Activated CD8-positive, alpha-beta T cell treated with anti-CD3 and anti-CD28 coated beads for 36 hours (primary cell): ENCODE measurements at regions not wholly inside any gene's neighbourhood (a gene's known extent, or its start where the extent isn't known, plus 50 kb on each side); places are given as distances from the start of the nearest gene placed in this dataset.
"Not testable (repeated sequence)": the region's sequence is repeated elsewhere in the genome, so short reads cannot be mapped to it uniquely, and the experiment has no call there.

Source experiments
- ATAC-seq: fragments of 200-7000 bp; cut with Tn5 transposase; one replicate; pipeline ENCODE4 v1.10.0; 2021; ENCODE audit warnings: mild to moderate bottlenecking, moderate library complexity
- CTCF ChIA-PET: fragments of 350-600 bp; sonication (Branson Sonifier 250); formaldehyde crosslinking; loops from one replicate; lab custom pipeline; 2021; ENCODE audit warnings: antibody characterized with exemption; lab: Charles Lee
- POLR2A ChIA-PET: fragments of 350-600 bp; sonication (Branson Sonifier 250); formaldehyde crosslinking; loops from one replicate; lab custom pipeline; 2021; ENCODE audit warnings: antibody characterized with exemption; lab: Charles Lee
- DNase-seq: peaks from one replicate; pipeline ENCODE4 v3.0.0-alpha.2; 2020
- H3K27ac Mint-ChIP-seq: one replicate; pipeline ENCODE4 v1.8.0; 2021; ENCODE audit warnings: mild to moderate bottlenecking, mixed read lengths
- H3K27me3 Mint-ChIP-seq: one replicate; pipeline ENCODE4 v1.8.0; 2021; ENCODE audit warnings: mixed read lengths
- H3K36me3 Mint-ChIP-seq: one replicate; pipeline ENCODE4 v1.8.0; 2021; ENCODE audit warnings: low read depth, mixed read lengths
- H3K4me1 Mint-ChIP-seq: one replicate; pipeline ENCODE4 v1.8.0; 2021; ENCODE audit warnings: low read depth, mixed read lengths
- H3K4me3 Mint-ChIP-seq: one replicate; pipeline ENCODE4 v1.8.0; 2021; ENCODE audit warnings: mild to moderate bottlenecking, moderate library complexity, mixed read lengths
- H3K9me3 Mint-ChIP-seq: one replicate; pipeline ENCODE4 v1.8.0; 2021; ENCODE audit warnings: mixed read lengths
- intact Hi-C: fragments of 100-400 bp; cut with micrococcal nuclease; formaldehyde crosslinking; loops from one replicate; pipeline ENCODE4 v1.10.0; 2022
- TF ChIP-seq, protein P1 (sequence below): fragments of 200-600 bp; IDR thresholded peaks from one replicate; pipeline ENCODE4 v1.8.0; 2022; ENCODE audit warnings: antibody characterized with exemption, mild to moderate bottlenecking

GRCh38 chr13:38452656-38453055, 103.0 kb downstream of the UFM1 start:
- no peaks in the 10 kb centered on the region for H3K9me3 Mint-ChIP-seq
- intact Hi-C loops, result no loop called here
- no peak overlapping the region for H3K4me3 Mint-ChIP-seq
- no peaks in the 10 kb centered on the region for H3K4me1 Mint-ChIP-seq
- DNase-seq, result no peak
- TF ChIP-seq, protein P1, sequence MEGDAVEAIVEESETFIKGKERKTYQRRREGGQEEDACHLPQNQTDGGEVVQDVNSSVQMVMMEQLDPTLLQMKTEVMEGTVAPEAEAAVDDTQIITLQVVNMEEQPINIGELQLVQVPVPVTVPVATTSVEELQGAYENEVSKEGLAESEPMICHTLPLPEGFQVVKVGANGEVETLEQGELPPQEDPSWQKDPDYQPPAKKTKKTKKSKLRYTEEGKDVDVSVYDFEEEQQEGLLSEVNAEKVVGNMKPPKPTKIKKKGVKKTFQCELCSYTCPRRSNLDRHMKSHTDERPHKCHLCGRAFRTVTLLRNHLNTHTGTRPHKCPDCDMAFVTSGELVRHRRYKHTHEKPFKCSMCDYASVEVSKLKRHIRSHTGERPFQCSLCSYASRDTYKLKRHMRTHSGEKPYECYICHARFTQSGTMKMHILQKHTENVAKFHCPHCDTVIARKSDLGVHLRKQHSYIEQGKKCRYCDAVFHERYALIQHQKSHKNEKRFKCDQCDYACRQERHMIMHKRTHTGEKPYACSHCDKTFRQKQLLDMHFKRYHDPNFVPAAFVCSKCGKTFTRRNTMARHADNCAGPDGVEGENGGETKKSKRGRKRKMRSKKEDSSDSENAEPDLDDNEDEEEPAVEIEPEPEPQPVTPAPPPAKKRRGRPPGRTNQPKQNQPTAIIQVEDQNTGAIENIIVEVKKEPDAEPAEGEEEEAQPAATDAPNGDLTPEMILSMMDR, result no peak
- POLR2A ChIA-PET, result no interaction called here
- H3K36me3 Mint-ChIP-seq, result no peaks in the 10 kb centered on the region
- CTCF ChIA-PET, result no interaction called here
- H3K27me3 Mint-ChIP-seq, result no peaks in the 10 kb centered on the region
- no peak for ATAC-seq
- H3K27ac Mint-ChIP-seq, result no peak overlapping the region

GRCh38 chr13:38462605-38463004, 113.0 kb downstream of the UFM1 start:
- DNase-seq (no peak), ATAC-seq (no peak)
- Mint-ChIP-seq H3K4me3 (no peak overlapping the region), H3K4me1 (no peaks in the 10 kb centered on the region), H3K9me3 (peaks cover 6% of the 10 kb centered on the region), H3K36me3 (no peaks in the 10 kb centered on the region), H3K27ac (no peak overlapping the region), H3K27me3 (no peaks in the 10 kb centered on the region)
- intact Hi-C loops, result no loop called here
- CTCF ChIA-PET, result no interaction called here
- TF ChIP-seq, protein P1, result no peak
- POLR2A ChIA-PET, result no interaction called here

DNA sequence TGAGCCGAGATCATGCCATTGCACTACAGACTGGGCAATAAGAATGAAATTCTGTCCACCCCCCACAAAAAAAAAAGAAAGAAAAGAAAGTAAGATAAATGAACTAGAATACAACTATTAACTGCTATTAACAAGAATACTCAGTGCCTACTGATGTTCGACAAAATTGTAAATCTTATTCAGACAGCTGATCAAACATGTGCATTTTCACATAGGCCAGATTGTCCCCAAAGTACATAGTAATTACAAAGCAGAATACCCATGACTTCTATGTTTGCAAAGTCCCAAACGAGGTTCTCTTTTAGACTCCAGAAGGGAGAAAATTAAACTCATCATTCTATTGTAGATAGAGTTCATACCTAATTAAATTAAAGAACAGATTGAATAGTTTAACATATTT, 113.4 kb downstream of the UFM1 start:
- POLR2A ChIA-PET, result no interaction called here
- Mint-ChIP-seq H3K4me1 (no peaks in the 10 kb centered on the region), H3K36me3 (no peaks in the 10 kb centered on the region), H3K9me3 (peaks cover 6% of the 10 kb centered on the region), H3K27me3 (no peaks in the 10 kb centered on the region), H3K27ac (no peak overlapping the region), H3K4me3 (no peak overlapping the region)
- ATAC-seq, result no peak
- TF ChIP-seq, protein P1, result no peak
- no peak for DNase-seq
- CTCF ChIA-PET, result no interaction called here
- intact Hi-C loops, result no loop called here

DNA sequence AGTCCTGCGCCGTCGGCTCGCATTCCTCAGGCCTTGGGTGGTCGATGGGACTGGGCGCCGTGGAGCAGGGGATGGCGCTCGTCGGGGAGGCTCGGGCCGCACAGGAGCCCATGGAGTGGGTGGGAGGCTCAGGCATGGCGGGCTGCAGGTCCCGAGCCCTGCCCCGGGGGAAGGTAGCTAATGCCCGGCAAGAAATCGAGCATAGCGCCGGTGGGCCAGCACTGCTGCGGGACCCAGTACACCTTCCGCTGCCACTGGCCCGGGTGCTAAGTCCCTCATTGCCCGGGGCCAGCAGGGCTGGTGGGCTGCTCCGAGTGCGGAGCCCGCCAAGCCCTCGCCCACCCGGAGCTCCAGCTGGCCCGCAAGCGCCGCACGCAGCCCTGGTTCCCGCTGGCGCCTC, 122.8 kb downstream of the UFM1 start:
- H3K4me3 Mint-ChIP-seq, H3K4me1 Mint-ChIP-seq, H3K27me3 Mint-ChIP-seq, H3K36me3 Mint-ChIP-seq, CTCF ChIA-PET, intact Hi-C loops, H3K9me3 Mint-ChIP-seq, H3K27ac Mint-ChIP-seq, DNase-seq, ATAC-seq, POLR2A ChIA-PET: not testable (repeated sequence)

GRCh38 chr13:38473305-38473704, 123.7 kb downstream of the UFM1 start:
- Mint-ChIP-seq H3K36me3 (no peaks in the 10 kb centered on the region), H3K9me3 (no peaks in the 10 kb centered on the region), H3K27ac (no peak overlapping the region), H3K4me3 (no peak overlapping the region), H3K4me1 (no peaks in the 10 kb centered on the region), H3K27me3 (no peaks in the 10 kb centered on the region)
- ATAC-seq, result no peak
- DNase-seq, result no peak
- TF ChIP-seq, protein P1, result no peak
- intact Hi-C loops, result no loop called here
- ChIA-PET CTCF (no interaction called here), POLR2A (no interaction called here)

GRCh38 chr13:38477676-38478075, 128.0 kb downstream of the UFM1 start:
- DNase-seq (no peak), ATAC-seq (no peak)
- TF ChIP-seq, protein P1, result no peak
- Mint-ChIP-seq H3K4me3 (no peak overlapping the region), H3K27me3 (no peaks in the 10 kb centered on the region), H3K4me1 (no peaks in the 10 kb centered on the region), H3K27ac (no peak overlapping the region), H3K9me3 (no peaks in the 10 kb centered on the region), H3K36me3 (no peaks in the 10 kb centered on the region)
- intact Hi-C loops, result no loop called here
- CTCF ChIA-PET, result no interaction called here
- POLR2A ChIA-PET, result no interaction called here
